ENCODE measurements at regions not wholly inside any gene's neighbourhood (a gene's known extent, or its start where the extent isn't known, plus 50 kb on each side); places are given as distances from the start of the nearest gene placed in this dataset.
A peak's percentile ranks its signal among the peaks of the same experiment; 100 is the strongest.

GRCh38 chr17:37833237-37833859 lies 88.5 kb upstream of the HNF1B start:
- no peaks in the 10 kb centered on the region for H3K36me3 ChIP-seq (ENCODE audit: control insufficient read depth in 1 of 2, insufficient read depth in 2 of 2, low read length in 2 of 2)
- H3K4me3 ChIP-seq (ENCODE audit: low read depth, low read length) = no peak overlapping the region
- WGBS (ENCODE audit: extremely low coverage, insufficient coverage, insufficient read length) = no CpG with 5 or more reads among the region's 11 CpGs

DNA sequence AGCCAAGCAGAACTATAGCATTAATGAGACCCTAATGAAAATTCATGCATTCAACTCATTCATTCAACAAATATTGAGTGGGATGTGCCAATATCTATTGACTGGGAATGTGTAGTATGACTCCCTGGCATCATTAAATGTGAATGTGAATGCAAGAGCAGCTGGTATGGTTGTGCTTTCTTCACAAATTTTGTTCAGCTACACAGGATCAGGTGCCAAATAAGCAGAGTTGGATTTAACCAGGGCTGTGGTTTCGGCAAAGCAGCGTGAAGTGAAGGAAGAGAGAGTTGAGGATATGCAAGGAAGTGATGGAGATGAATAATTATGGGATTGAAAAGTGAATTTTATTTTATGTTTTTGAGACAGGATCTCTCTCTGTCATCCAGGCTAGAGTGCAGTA lies 87.1 kb upstream of the HNF1B start:
- peaks cover 3% of the 10 kb centered on the region for H3K9me3 ChIP-seq (ENCODE audit: insufficient read depth, low read depth, low read length)
- no peak overlapping the region for H3K27ac ChIP-seq (ENCODE audit: low read depth, low read length)
- no peak overlapping the region for H4K12ac ChIP-seq (ENCODE audit: low read depth, low read length)
- no peak overlapping the region for H4K8ac ChIP-seq (ENCODE audit: low read depth, low read length)
- DNase-seq = no peak
- H3K4me1 ChIP-seq (ENCODE audit: control insufficient read depth in 1 of 2, insufficient read depth in 2 of 2, low read length in 2 of 2) = no peaks in the 10 kb centered on the region
- H3K4me2 ChIP-seq (ENCODE audit: low read length) = no peak overlapping the region
- H2AFZ ChIP-seq (ENCODE audit: insufficient read depth, low read length, poor library complexity) = no peak overlapping the region
- H2BK12ac ChIP-seq (ENCODE audit: low read length) = no peak overlapping the region
- no peak overlapping the region for H4K91ac ChIP-seq (ENCODE audit: low read depth, low read length)
- 100% methylated on average over 1 of the region's 2 CpGs for whole genome bisulfite sequencing (ENCODE audit: extremely low coverage, insufficient coverage, insufficient read length)
- no peak overlapping the region for H2BK5ac ChIP-seq (ENCODE audit: low read depth, low read length, poor library complexity)
- no peak overlapping the region for H3K18ac ChIP-seq (ENCODE audit: low read length)
- H3K9ac ChIP-seq (ENCODE audit: low read length) = no peak overlapping the region
- no peaks in the 10 kb centered on the region for H3K79me1 ChIP-seq (ENCODE audit: low read length)
- H2BK120ac ChIP-seq (ENCODE audit: insufficient read depth, low read length, poor library complexity) = no peak overlapping the region
- no peak overlapping the region for H2AK5ac ChIP-seq (ENCODE audit: low read length)
- no peaks in the 10 kb centered on the region for H3K36me3 ChIP-seq (ENCODE audit: control insufficient read depth in 1 of 2, insufficient read depth in 2 of 2, low read length in 2 of 2)
- no peak overlapping the region for H3K14ac ChIP-seq (ENCODE audit: low read length)
- no peak overlapping the region for H3K23ac ChIP-seq (ENCODE audit: low read length)
- H3K79me2 ChIP-seq (ENCODE audit: control insufficient read depth, insufficient read depth, low read length, poor library complexity) = no peaks in the 10 kb centered on the region
- H3K4ac ChIP-seq (ENCODE audit: low read depth, low read length) = no peak overlapping the region
- H3K4me3 ChIP-seq (ENCODE audit: low read depth, low read length) = no peak overlapping the region
- H3K27me3 ChIP-seq (ENCODE audit: insufficient read depth, low read length) = no peaks in the 10 kb centered on the region

More at GRCh38 chr17:37833237-37833859, 88.5 kb upstream of the HNF1B start:
- Histone ChIP-seq H3K79me1 (ENCODE audit: low read length) (no peaks in the 10 kb centered on the region), H3K18ac (ENCODE audit: low read length) (no peak overlapping the region), H3K27me3 (ENCODE audit: insufficient read depth, low read length) (no peaks in the 10 kb centered on the region), H2AK5ac (ENCODE audit: low read length) (no peak overlapping the region), H2BK120ac (ENCODE audit: insufficient read depth, low read length, poor library complexity) (no peak overlapping the region), H3K9ac (ENCODE audit: low read length) (peak overlapping the region; percentile 18), H3K23ac (ENCODE audit: low read length) (peak overlapping the region; percentile 64), H4K91ac (ENCODE audit: low read depth, low read length) (no peak overlapping the region), H4K8ac (ENCODE audit: low read depth, low read length) (no peak overlapping the region), H3K4me2 (ENCODE audit: low read length) (no peak overlapping the region), H2BK12ac (ENCODE audit: low read length) (no peak overlapping the region), H3K4ac (ENCODE audit: low read depth, low read length) (no peak overlapping the region), H3K14ac (ENCODE audit: low read length) (no peak overlapping the region), H3K9me3 (ENCODE audit: insufficient read depth, low read depth, low read length) (peaks cover 3% of the 10 kb centered on the region), H2AFZ (ENCODE audit: insufficient read depth, low read length, poor library complexity) (no peak overlapping the region), H3K27ac (ENCODE audit: low read depth, low read length) (no peak overlapping the region), H2BK5ac (ENCODE audit: low read depth, low read length, poor library complexity) (no peak overlapping the region), H4K12ac (ENCODE audit: low read depth, low read length) (no peak overlapping the region), H3K79me2 (ENCODE audit: control insufficient read depth, insufficient read depth, low read length, poor library complexity) (no peaks in the 10 kb centered on the region), H3K4me1 (ENCODE audit: control insufficient read depth in 1 of 2, insufficient read depth in 2 of 2, low read length in 2 of 2) (no peaks in the 10 kb centered on the region)
- DNase-seq = no peak

GRCh38 chr17:37831492-37831891 lies 86.6 kb upstream of the HNF1B start:
- no peaks in the 10 kb centered on the region for H3K79me2 ChIP-seq (ENCODE audit: control insufficient read depth, insufficient read depth, low read length, poor library complexity)
- H3K79me1 ChIP-seq (ENCODE audit: low read length) = no peaks in the 10 kb centered on the region
- no peak overlapping the region for H3K9ac ChIP-seq (ENCODE audit: low read length)
- no peak overlapping the region for H3K4ac ChIP-seq (ENCODE audit: low read depth, low read length)
- H3K18ac ChIP-seq (ENCODE audit: low read length) = no peak overlapping the region
- no peaks in the 10 kb centered on the region for H3K27me3 ChIP-seq (ENCODE audit: insufficient read depth, low read length)
- H2BK5ac ChIP-seq (ENCODE audit: low read depth, low read length, poor library complexity) = no peak overlapping the region
- no peak overlapping the region for H2BK12ac ChIP-seq (ENCODE audit: low read length)
- no peak overlapping the region for H3K4me3 ChIP-seq (ENCODE audit: low read depth, low read length)
- no peak overlapping the region for H3K14ac ChIP-seq (ENCODE audit: low read length)
- H3K23ac ChIP-seq (ENCODE audit: low read length) = no peak overlapping the region
- peaks cover 3% of the 10 kb centered on the region for H3K9me3 ChIP-seq (ENCODE audit: insufficient read depth, low read depth, low read length)
- no peak for DNase-seq
- no peak overlapping the region for H2AFZ ChIP-seq (ENCODE audit: insufficient read depth, low read length, poor library complexity)
- no peak overlapping the region for H2AK5ac ChIP-seq (ENCODE audit: low read length)
- no peak overlapping the region for H4K12ac ChIP-seq (ENCODE audit: low read depth, low read length)
- H3K4me1 ChIP-seq (ENCODE audit: control insufficient read depth in 1 of 2, insufficient read depth in 2 of 2, low read length in 2 of 2) = no peaks in the 10 kb centered on the region
- H4K91ac ChIP-seq (ENCODE audit: low read depth, low read length) = no peak overlapping the region
- no peak overlapping the region for H4K8ac ChIP-seq (ENCODE audit: low read depth, low read length)
- no peak overlapping the region for H3K27ac ChIP-seq (ENCODE audit: low read depth, low read length)
- no peaks in the 10 kb centered on the region for H3K36me3 ChIP-seq (ENCODE audit: control insufficient read depth in 1 of 2, insufficient read depth in 2 of 2, low read length in 2 of 2)
- no peak overlapping the region for H3K4me2 ChIP-seq (ENCODE audit: low read length)
- H2BK120ac ChIP-seq (ENCODE audit: insufficient read depth, low read length, poor library complexity) = no peak overlapping the region
- no CpG with 5 or more reads among the region's 5 CpGs for WGBS (ENCODE audit: extremely low coverage, insufficient coverage, insufficient read length)

GRCh38 chr17:37830151-37830993 lies 85.5 kb upstream of the HNF1B start:
- Histone ChIP-seq H4K91ac (ENCODE audit: low read depth, low read length) (no peak overlapping the region), H3K4me3 (ENCODE audit: low read depth, low read length) (no peak overlapping the region), H2BK12ac (ENCODE audit: low read length) (no peak overlapping the region), H2AK5ac (ENCODE audit: low read length) (no peak overlapping the region), H3K27me3 (ENCODE audit: insufficient read depth, low read length) (no peaks in the 10 kb centered on the region), H3K9ac (ENCODE audit: low read length) (no peak overlapping the region), H3K4me2 (ENCODE audit: low read length) (no peak overlapping the region), H2AFZ (ENCODE audit: insufficient read depth, low read length, poor library complexity) (no peak overlapping the region), H3K9me3 (ENCODE audit: insufficient read depth, low read depth, low read length) (peaks cover 3% of the 10 kb centered on the region), H4K8ac (ENCODE audit: low read depth, low read length) (no peak overlapping the region), H3K27ac (ENCODE audit: low read depth, low read length) (no peak overlapping the region), H2BK120ac (ENCODE audit: insufficient read depth, low read length, poor library complexity) (no peak overlapping the region), H3K79me1 (ENCODE audit: low read length) (no peaks in the 10 kb centered on the region), H3K4me1 (ENCODE audit: control insufficient read depth in 1 of 2, insufficient read depth in 2 of 2, low read length in 2 of 2) (no peaks in the 10 kb centered on the region), H3K79me2 (ENCODE audit: control insufficient read depth, insufficient read depth, low read length, poor library complexity) (no peaks in the 10 kb centered on the region), H2BK5ac (ENCODE audit: low read depth, low read length, poor library complexity) (no peak overlapping the region), H4K12ac (ENCODE audit: low read depth, low read length) (no peak overlapping the region), H3K4ac (ENCODE audit: low read depth, low read length) (no peak overlapping the region), H3K14ac (ENCODE audit: low read length) (no peak overlapping the region), H3K23ac (ENCODE audit: low read length) (no peak overlapping the region), H3K36me3 (ENCODE audit: control insufficient read depth in 1 of 2, insufficient read depth in 2 of 2, low read length in 2 of 2) (no peaks in the 10 kb centered on the region), H3K18ac (ENCODE audit: low read length) (no peak overlapping the region)
- no CpG with 5 or more reads among the region's 12 CpGs for WGBS (ENCODE audit: extremely low coverage, insufficient coverage, insufficient read length)
- DNase-seq = no peak
